Nephron (organoid): ENCODE measurements at regions not wholly inside any gene's neighbourhood (a gene's known extent, or its start where the extent isn't known, plus 50 kb on each side); places are given as distances from the start of the nearest gene placed in this dataset.

ENCODE experiments used
- H3K27ac Mint-ChIP-seq, 3 experiments: 2 replicates each; pipeline ENCODE4 v1.8.0; 2020; ENCODE audit warnings: mixed read lengths in 3 of 3, mild to moderate bottlenecking in 2 of 3, moderate library complexity in 1 of 3
- H3K27me3 Mint-ChIP-seq: 2 replicates; pipeline ENCODE4 v1.8.0; 2021; ENCODE audit warnings: low read depth, mild to moderate bottlenecking, moderate library complexity, mixed read lengths
- H3K36me3 Mint-ChIP-seq: 2 replicates; pipeline ENCODE4 v1.8.0; 2020; ENCODE audit warnings: low read depth, mixed read lengths
- H3K4me1 Mint-ChIP-seq: 2 replicates; pipeline ENCODE4 v1.8.0; 2020; ENCODE audit warnings: mixed read lengths
- H3K4me3 Mint-ChIP-seq, 3 experiments: 2 replicates each; pipeline ENCODE4 v1.8.0; 2020; ENCODE audit warnings: mild to moderate bottlenecking in 3 of 3, mixed read lengths in 3 of 3, moderate library complexity in 2 of 3
- H3K9me3 Mint-ChIP-seq: 2 replicates; pipeline ENCODE4 v1.8.0; 2020; ENCODE audit warnings: mixed read lengths
- TF ChIP-seq, protein P1 (sequence below), 3 experiments: fragments of 200-600 bp; sonication (generic); IDR thresholded peaks; one replicate each; pipeline ENCODE4 v1.5.0; 2021; ENCODE audit warnings: antibody characterized with exemption in 3 of 3; ENCODE audit not compliant: unreplicated experiment in 3 of 3

DNA sequence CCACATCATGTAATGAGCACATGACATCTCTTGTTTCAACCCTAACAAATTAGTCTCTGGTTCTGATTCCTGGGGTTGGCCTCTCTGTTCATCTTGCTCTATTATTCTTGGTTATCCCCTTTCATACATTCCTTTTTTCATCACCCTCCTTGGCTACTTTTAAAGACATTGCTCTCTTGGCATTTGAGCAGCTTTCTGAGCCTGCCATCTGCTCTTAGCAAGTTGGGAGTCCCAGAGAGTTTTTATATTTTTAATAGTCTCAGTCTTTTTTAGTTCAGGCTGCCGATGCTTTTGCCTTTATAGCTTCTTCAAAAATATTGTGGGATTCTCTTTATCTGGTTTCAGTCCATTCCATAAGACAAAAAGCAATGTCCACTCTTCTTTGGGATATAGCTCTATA, 1270.9 kb downstream of the ADGRL3 start:
- TF ChIP-seq, protein P1, sequence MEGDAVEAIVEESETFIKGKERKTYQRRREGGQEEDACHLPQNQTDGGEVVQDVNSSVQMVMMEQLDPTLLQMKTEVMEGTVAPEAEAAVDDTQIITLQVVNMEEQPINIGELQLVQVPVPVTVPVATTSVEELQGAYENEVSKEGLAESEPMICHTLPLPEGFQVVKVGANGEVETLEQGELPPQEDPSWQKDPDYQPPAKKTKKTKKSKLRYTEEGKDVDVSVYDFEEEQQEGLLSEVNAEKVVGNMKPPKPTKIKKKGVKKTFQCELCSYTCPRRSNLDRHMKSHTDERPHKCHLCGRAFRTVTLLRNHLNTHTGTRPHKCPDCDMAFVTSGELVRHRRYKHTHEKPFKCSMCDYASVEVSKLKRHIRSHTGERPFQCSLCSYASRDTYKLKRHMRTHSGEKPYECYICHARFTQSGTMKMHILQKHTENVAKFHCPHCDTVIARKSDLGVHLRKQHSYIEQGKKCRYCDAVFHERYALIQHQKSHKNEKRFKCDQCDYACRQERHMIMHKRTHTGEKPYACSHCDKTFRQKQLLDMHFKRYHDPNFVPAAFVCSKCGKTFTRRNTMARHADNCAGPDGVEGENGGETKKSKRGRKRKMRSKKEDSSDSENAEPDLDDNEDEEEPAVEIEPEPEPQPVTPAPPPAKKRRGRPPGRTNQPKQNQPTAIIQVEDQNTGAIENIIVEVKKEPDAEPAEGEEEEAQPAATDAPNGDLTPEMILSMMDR (IDR thresholded peaks at IDR 0.05; ENCODE audit: unreplicated experiment in 3 of 3) = no peak
- Mint-ChIP-seq H3K4me3 (no peak overlapping the region), H3K4me1 (no peaks in the 10 kb centered on the region), H3K36me3 (no peaks in the 10 kb centered on the region), H3K27me3 (no peaks in the 10 kb centered on the region), H3K9me3 (no peaks in the 10 kb centered on the region), H3K27ac (no peak overlapping the region)

DNA sequence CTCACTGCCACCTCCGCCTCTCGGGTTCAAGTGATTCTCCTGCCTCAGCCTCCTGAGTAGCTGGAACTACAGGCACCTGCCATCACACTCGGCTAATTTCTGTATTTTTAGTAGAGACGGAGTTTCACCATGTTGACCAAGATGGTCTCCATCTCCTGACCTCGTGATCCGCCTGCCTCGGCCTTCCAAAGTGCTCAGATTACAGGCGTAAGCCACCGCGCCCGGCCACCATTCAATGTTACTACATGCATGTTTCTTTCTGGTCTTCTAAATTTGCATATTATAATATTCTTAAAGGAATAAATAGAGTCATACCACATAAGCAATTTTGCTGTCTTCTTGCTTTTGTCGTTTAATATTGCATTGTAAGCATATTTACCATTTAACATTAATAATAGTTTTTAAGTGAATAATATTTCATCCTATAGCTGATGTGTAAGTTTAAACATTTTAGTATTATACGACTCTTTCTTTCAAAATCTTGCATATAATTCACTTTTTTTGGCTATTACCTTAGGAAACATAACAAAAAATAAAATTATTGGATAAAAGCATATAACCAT, 1270.4 kb downstream of the ADGRL3 start:
- Mint-ChIP-seq H3K4me1 (no peaks in the 10 kb centered on the region), H3K9me3 (no peaks in the 10 kb centered on the region), H3K27ac (no peak overlapping the region), H3K27me3 (no peaks in the 10 kb centered on the region), H3K4me3 (no peak overlapping the region), H3K36me3 (no peaks in the 10 kb centered on the region)
- TF ChIP-seq, protein P1 (IDR thresholded peaks at IDR 0.05; ENCODE audit: unreplicated experiment in 3 of 3) = no peak

DNA sequence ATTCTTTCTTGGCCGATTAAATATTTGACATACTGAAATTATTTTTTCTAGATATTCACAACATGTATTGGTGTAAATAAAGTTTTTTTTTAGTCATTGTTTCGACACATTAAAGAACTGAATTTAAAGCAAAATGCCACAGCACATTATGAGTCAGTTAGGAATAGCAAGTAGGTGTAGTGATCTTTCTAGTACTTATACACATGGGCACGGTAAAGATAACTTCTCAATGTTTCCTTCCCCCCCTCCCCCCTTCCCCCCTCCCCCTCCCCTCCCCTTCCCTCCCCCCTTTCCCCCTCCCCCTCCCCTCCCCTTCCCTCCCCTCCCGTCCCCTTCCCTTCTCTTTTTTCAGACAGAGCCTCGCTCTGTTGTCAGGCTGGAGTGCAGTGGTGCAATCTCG, 1269.9 kb downstream of the ADGRL3 start:
- Mint-ChIP-seq H3K4me1 (no peaks in the 10 kb centered on the region), H3K27me3 (no peaks in the 10 kb centered on the region), H3K27ac (no peak overlapping the region), H3K36me3 (no peaks in the 10 kb centered on the region), H3K9me3 (no peaks in the 10 kb centered on the region), H3K4me3 (no peak overlapping the region)
- TF ChIP-seq, protein P1 (IDR thresholded peaks at IDR 0.05; ENCODE audit: unreplicated experiment in 3 of 3) = no peak

DNA sequence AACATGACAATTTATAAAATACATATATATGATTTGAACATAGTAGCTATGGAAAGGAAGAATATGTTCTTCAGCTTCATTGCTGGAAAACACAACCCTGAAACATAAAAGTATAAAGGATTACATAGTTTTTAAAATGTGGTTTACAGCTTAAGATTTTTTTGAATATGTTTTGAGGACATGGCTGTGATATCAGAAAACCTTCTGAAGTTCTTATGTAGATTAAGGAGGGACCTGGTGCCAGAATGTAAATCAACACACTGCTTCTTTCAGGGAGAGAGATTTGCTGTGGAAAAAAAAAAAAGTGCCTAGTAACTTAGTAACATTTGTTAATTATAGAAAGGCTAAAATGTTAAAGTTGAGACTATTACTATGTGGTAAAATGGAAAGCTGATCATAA, 1261.8 kb downstream of the ADGRL3 start:
- no peak overlapping the region for H3K4me3 Mint-ChIP-seq
- no peaks in the 10 kb centered on the region for H3K36me3 Mint-ChIP-seq
- no peaks in the 10 kb centered on the region for H3K27me3 Mint-ChIP-seq
- H3K27ac Mint-ChIP-seq = no peak overlapping the region
- TF ChIP-seq, protein P1 (IDR thresholded peaks at IDR 0.05; ENCODE audit: unreplicated experiment in 3 of 3) = no peak
- no peaks in the 10 kb centered on the region for H3K9me3 Mint-ChIP-seq
- no peaks in the 10 kb centered on the region for H3K4me1 Mint-ChIP-seq

DNA sequence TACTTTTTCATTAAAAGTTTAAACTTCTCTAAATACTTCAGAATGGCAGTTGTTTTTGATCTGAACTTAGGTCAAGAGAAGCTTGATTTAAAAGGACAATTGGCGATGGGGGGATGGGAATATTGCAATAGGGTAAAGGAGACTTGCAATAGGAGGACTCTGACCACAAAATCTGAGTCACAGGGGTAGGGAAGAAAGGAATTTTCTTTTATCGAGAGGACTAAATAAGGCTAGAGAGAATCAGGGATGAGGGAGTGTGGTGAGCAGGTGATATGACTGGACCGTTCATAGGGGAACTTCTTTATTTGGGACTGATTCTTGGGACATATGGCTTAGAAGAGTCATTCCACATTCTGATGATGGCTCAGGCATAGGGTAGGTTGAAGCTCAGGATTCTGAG, 1260.2 kb downstream of the ADGRL3 start:
- TF ChIP-seq, protein P1 (IDR thresholded peaks at IDR 0.05; ENCODE audit: unreplicated experiment in 3 of 3) = no peak
- Mint-ChIP-seq H3K27ac (no peak overlapping the region), H3K36me3 (no peaks in the 10 kb centered on the region), H3K27me3 (no peaks in the 10 kb centered on the region), H3K4me1 (no peaks in the 10 kb centered on the region), H3K4me3 (no peak overlapping the region), H3K9me3 (no peaks in the 10 kb centered on the region)

DNA sequence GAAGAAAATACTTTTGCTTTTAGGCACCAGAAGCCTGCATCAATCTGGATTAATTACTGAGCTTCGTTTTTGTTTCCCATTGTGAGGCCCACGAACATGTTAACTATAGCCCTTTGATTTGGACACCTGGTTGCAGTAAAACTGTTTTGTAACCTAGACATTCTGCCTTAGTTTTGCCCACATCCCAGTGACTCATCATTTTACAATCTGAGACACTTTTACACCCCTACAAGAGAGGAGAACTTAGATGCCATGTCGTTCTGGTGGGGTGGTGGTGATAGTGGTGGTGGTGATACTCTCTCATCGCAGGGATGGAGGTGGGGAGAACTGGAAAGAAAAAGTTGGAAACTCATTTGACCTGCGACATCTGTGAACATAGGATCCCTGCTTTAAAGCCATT, 1257.2 kb downstream of the ADGRL3 start:
- Mint-ChIP-seq H3K9me3 (no peaks in the 10 kb centered on the region), H3K27me3 (no peaks in the 10 kb centered on the region), H3K4me1 (no peaks in the 10 kb centered on the region), H3K27ac (no peak overlapping the region), H3K4me3 (no peak overlapping the region), H3K36me3 (no peaks in the 10 kb centered on the region)
- TF ChIP-seq, protein P1 (IDR thresholded peaks at IDR 0.05; ENCODE audit: unreplicated experiment in 3 of 3) = no peak
